GM18508 (cell line): ENCODE measurements at regions not wholly inside any gene's neighbourhood (a gene's known extent, or its start where the extent isn't known, plus 50 kb on each side); places are given as distances from the start of the nearest gene placed in this dataset.

Experiments used
- ATAC-seq: cut with Tn5 transposase; IDR thresholded peaks from one replicate; pipeline ENCODE4 v1.9.1; 2021; ENCODE audit warnings: moderate number of reproducible peaks; ENCODE audit not compliant: insufficient read depth, unreplicated experiment

GRCh38 chr5:103941596-103941995 is 379.0 kb upstream of the NUDT12 start:
- ATAC-seq, result no peak

GRCh38 chr5:103938146-103938695 is 375.6 kb upstream of the NUDT12 start:
- no peak for ATAC-seq

GRCh38 chr5:103929338-103930013 is 366.9 kb upstream of the NUDT12 start:
- ATAC-seq, result no peak

DNA sequence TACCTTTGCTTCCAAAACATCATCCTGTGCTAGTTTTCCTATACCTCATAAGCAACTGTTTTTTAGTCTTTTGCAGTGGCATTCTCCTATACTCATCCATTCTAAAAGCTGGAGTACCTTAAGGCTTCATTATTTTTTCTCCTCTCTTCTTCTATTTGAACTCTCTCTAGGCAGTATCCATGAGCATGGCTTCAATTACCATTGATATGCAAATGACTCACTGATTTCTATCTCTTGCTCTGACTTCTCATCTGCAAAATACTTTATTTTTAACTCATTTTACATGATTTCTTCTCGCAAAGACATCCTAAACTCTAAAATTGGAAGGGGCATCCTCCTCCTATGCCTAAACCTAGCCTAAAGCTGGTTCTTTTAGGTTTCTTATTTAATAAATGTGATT is 365.1 kb upstream of the NUDT12 start:
- no peak for ATAC-seq

DNA sequence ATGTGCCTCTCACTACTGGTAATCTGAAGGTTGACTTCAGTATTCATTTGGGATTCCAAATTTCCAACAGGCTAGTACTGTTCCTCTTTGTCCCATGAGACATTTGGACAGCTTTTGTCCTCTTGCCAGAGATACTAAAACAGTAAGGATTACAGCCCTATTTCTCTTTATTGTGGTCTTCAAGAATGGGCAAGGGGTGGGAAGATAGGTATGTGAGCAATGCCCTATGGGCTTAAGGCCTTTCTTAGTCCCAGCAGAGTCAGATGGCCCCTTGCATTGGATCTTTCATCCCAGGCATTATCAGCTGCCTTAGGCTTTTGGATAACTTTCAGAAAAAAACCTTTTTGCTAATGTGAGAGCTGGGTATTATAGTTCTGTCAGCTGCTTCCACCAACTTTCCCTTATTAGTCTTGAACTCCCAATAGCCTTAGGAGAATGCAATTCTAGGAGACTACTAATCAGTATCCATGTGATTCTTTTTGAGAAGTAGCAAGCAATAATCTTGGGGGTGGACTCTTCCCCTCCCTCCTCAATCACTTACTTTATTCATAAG is 361.1 kb upstream of the NUDT12 start:
- no peak for ATAC-seq

DNA sequence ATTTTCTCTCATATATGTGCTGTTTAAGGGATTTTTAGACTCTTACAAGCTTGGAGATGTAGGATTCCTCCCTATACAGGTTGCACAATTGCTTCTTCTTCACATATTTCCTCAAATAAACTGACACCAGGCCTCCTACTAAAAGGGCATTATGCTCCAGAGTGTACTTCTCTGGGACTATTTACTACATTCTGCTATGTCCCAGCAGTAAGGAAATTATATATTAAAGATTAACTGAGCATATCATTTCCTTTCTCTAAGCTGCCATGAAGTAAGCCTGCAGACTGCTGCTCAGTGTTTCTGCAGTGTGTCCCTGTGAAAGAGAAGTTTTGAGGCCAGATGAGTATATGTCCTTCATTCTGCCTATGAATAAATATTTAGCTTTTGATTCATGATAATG is 356.9 kb upstream of the NUDT12 start:
- ATAC-seq, result no peak

GRCh38 chr5:103918668-103919367 is 356.2 kb upstream of the NUDT12 start:
- no peak for ATAC-seq

GRCh38 chr5:103915081-103915480 is 352.5 kb upstream of the NUDT12 start:
- no peak for ATAC-seq

DNA sequence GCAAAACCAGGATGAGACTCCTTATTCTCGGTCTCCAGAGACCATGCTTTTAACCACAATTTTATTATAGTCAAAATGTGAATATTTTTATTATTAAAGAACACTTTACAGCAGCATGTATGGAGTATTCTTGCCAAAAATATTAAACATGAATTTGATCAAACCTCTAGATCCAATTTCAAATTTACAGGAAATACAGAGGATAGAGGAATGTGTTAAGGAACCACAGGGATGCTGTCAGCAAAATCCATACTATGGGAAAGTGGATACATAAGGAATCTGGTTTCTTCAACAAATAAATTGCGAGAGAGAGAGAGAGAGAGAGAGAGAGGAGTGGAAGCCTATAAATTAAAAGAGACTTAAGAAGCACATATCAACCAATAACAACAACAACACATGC is 348.2 kb upstream of the NUDT12 start:
- ATAC-seq, result no peak

GRCh38 chr5:103910011-103910410 is 347.4 kb upstream of the NUDT12 start:
- ATAC-seq, result no peak

- no peak for ATAC-seq
Observed at GRCh38 chr5:103909391-103909790, 346.8 kb upstream of the NUDT12 start.

GRCh38 chr5:103908336-103909080 is 345.9 kb upstream of the NUDT12 start:
- no peak for ATAC-seq

- no peak for ATAC-seq
Observed at GRCh38 chr5:103907001-103907400, 344.4 kb upstream of the NUDT12 start.

DNA sequence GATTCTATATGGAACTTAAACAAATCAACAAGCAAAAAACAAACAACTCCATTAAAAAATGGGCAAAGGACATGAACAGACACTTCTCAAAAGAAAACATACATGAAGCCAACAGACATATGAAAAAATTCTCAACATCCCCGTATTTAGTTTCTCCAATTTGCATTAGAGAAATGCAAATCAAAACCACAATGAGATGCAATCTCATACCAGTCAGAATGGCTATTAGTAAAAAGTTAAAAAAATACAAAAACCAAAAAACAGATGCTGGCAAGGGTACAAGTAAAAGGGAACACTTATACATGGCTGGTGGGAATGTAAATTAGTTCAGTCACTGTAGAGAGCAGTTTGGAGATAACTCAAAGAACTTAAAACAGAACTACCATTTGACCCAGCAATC is 342.1 kb upstream of the NUDT12 start:
- no peak for ATAC-seq

- ATAC-seq, result no peak
Observed at GRCh38 chr5:103902893-103903292, 340.3 kb upstream of the NUDT12 start.

GRCh38 chr5:103901885-103902284 is 339.3 kb upstream of the NUDT12 start:
- ATAC-seq, result no peak

DNA sequence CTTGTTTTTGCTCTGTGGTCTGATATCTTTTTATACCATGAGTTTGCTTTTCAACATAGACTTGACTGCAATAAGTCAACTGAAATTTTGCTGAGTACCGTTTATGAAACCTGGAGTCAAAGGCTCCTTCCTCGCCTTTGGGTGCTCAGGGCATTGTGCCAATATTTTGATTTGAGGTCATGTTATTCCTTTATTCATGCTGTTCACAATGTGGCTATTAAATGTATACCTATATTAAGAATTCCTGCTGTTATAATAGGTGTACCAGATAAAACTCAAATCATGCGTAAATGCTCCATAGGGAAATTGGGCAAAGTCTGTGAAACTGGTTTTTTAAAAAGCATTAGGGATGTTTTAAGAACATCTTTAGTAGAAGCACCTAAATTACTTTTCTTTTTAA is 334.0 kb upstream of the NUDT12 start:
- no peak for ATAC-seq

- ATAC-seq, result no peak
Observed at GRCh38 chr5:103895738-103896137, 333.1 kb upstream of the NUDT12 start.

DNA sequence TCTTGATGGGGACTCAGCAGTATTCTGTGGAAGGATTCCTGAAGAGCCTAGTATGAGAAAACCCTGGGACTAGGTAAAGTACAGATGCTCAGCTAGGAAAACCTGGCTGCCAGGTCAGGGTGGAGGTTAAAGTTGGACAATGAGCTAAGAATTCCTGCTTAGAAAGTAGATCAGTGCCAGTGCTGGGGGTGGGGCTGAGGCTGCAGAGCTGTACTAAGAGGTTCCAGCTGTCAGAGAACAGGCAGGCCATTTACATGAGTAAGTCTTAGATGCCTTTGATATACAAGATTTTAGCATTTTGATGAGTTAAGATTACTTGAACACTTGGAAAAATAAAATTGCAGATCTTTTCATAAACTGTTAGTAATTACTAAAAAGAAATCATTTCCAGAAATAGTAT is 332.3 kb upstream of the NUDT12 start:
- no peak for ATAC-seq

DNA sequence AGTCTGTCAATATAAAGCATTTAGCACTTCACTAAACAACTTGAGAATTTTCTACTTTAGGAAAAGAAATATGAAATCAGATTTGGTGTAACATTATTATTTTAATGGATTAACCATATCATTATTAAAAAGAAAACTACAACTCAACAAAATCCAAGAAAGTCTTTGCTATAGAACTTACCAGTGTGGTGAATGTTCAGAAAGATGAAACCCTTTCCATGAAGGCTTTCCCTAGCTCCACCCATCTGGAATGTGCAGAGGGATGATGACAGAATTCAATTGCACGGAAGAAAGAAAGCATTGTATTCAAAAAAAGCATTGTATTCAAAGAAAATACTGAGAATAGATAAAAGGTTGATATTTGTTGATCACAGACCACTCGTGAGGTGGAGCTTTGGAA is 328.6 kb upstream of the NUDT12 start:
- no peak for ATAC-seq

DNA sequence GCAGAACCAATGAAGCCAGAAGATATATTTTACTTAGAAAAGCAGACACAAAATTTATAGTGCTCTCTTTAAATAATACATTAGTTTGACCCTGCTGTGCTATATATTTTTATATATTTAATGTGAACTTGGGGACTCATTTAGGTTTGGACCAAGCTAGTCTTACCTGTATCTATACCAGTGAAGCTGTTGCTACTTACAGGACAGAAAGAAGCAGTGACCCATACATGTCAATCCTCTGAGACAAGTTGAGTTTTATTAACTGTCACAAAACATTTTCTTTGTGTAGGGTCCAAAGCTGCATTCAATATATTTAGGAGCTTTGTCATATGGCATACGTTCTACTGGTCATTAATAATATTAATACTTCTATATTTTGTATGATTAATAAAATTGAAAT is 327.7 kb upstream of the NUDT12 start:
- ATAC-seq, result no peak
